A549 (cell line): ENCODE measurements at regions not wholly inside any gene's neighbourhood (a gene's known extent, or its start where the extent isn't known, plus 50 kb on each side); places are given as distances from the start of the nearest gene placed in this dataset.

Source experiments
- CBX2 ChIP-seq: fragments of 200-600 bp; sonication (generic); IDR thresholded peaks from 2 replicates; pipeline ENCODE4 v1.6.1; 2016; ENCODE audit warnings: low read depth, mild to moderate bottlenecking, borderline replicate concordance
- CTCF ChIP-seq: fragments of >200 bp; sonication (Bioruptor Twin); formaldehyde crosslinking; IDR thresholded peaks from 3 replicates; pipeline ENCODE4 v1.5.1; 2016
- EP300 ChIP-seq, 2 experiments: fragments of >200 bp; sonication (Bioruptor Twin); formaldehyde crosslinking; IDR thresholded peaks; 2 replicates in 1 of 2; 3 replicates in 1 of 2; pipeline ENCODE4 v1.6.1; 2016 to 2017
- JUN ChIP-seq, 2 experiments: fragments of >200 bp; sonication (Bioruptor Twin); formaldehyde crosslinking; IDR thresholded peaks; 2 replicates in 1 of 2; 3 replicates in 1 of 2; pipeline ENCODE4 v1.6.1; 2016 to 2017
- MYC ChIP-seq: IDR thresholded peaks from 2 replicates; pipeline ENCODE4 v1.6.1; 2012; ENCODE audit warnings: mild to moderate bottlenecking, inconsistent platforms, low read length, improper control_type of control experiment, borderline replicate concordance
- PBX3 ChIP-seq: IDR thresholded peaks from 2 replicates; pipeline ENCODE4 v1.6.1; 2012
- POLR2A ChIP-seq: IDR thresholded peaks from 2 replicates; pipeline ENCODE4 v1.6.1; 2012; ENCODE audit warnings: mild to moderate bottlenecking, low read length
- RAD21 ChIP-seq, 2 experiments: fragments of >200 bp in 1 of 2; sonication (Bioruptor Twin) in 1 of 2; formaldehyde crosslinking in 1 of 2; IDR thresholded peaks in 1 of 2; conservative IDR thresholded peaks in 1 of 2; 2 replicates in 1 of 2; 3 replicates in 1 of 2; pipeline ENCODE4 v1.6.1; 2012 to 2018; ENCODE audit warnings: inconsistent platforms in 1 of 2
- USF2 ChIP-seq: fragments of 450-650 bp; IDR thresholded peaks from 2 replicates; pipeline ENCODE4 v1.6.1; 2014; ENCODE audit warnings: antibody characterized with exemption

- no peak for TF ChIP-seq CTCF
- TF ChIP-seq PBX3 = no peak
- no peak for TF ChIP-seq USF2
- TF ChIP-seq JUN (IDR thresholded peaks at IDR 0.05) = no peak
- TF ChIP-seq EP300 (IDR thresholded peaks at IDR 0.05) = no peak
- no peak for TF ChIP-seq MYC
- TF ChIP-seq RAD21 (conservative IDR thresholded peaks at IDR 0.05 in 1 of 2, IDR thresholded peaks at IDR 0.05 in 1 of 2) = no peak
- TF ChIP-seq CBX2 = no peak
- TF ChIP-seq POLR2A = no peak
Observed at GRCh38 chr10:121112136-121112535, 261.0 kb downstream of the WDR11 start.
